Hepatocyte (in vitro differentiated cells): ENCODE measurements at regions not wholly inside any gene's neighbourhood (a gene's known extent, or its start where the extent isn't known, plus 50 kb on each side); places are given as distances from the start of the nearest gene placed in this dataset.

Source experiments
- CTCF ChIP-seq: fragments of 200-600 bp; sonication (generic); IDR thresholded peaks from 2 replicates; pipeline ENCODE4 v1.5.1; 2016; ENCODE audit warnings: antibody characterized with exemption, mild to moderate bottlenecking; ENCODE audit not compliant: poor library complexity
- EZH2 ChIP-seq: fragments of 200-600 bp; sonication (generic); IDR thresholded peaks from 2 replicates; pipeline ENCODE4 v1.6.1; 2016; ENCODE audit warnings: antibody characterized with exemption, mild to moderate bottlenecking, borderline replicate concordance
- EZH2phosphoT487 ChIP-seq: fragments of 200-600 bp; sonication (generic); IDR thresholded peaks from one replicate; pipeline ENCODE4 v1.6.1; 2018; ENCODE audit warnings: antibody characterized with exemption, mild to moderate bottlenecking, low read depth, moderate library complexity; ENCODE audit not compliant: unreplicated experiment, severe bottlenecking

DNA sequence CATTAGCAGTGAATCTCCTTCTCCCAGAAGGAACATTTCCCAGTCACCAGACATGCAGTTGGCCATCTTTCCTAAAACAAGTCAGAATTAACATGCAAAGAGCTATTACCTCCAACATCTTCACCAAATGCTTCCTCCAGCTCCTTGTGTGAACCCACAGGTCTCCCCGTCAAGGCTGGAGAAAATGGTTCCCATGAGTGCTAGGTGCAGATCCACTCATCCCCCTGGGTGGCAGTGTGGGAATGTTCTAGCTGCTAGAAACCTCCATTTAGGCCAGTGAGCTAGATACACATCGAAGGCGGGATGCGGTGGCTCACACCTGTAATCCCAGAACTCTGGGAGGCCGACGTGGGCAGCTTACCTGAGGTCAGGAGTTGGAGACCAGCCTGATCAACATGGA, 603.9 kb upstream of the SLC35B3 start:
- TF ChIP-seq EZH2phosphoT487 (no peak), EZH2 (no peak), CTCF (no peak)
